Activated CD4-positive, alpha-beta T cell treated with anti-CD3 and anti-CD28 coated beads, Interleukin-2, amount 10 ng/mL, durations not matched to agents 7 days and 5 days (primary cell): ENCODE measurements at regions not wholly inside any gene's neighbourhood (a gene's known extent, or its start where the extent isn't known, plus 50 kb on each side); places are given as distances from the start of the nearest gene placed in this dataset.
"Not testable (repeated sequence)": the region's sequence is repeated elsewhere in the genome, so short reads cannot be mapped to it uniquely, and the experiment has no call there.

Experiments used
- CTCF ChIA-PET: fragments of 350-600 bp; sonication (Branson Sonifier 250); formaldehyde crosslinking; loops from one replicate; lab custom pipeline; 2021; ENCODE audit warnings: antibody characterized with exemption; lab: Charles Lee
- POLR2A ChIA-PET: fragments of 350-600 bp; sonication (Branson Sonifier 250); formaldehyde crosslinking; loops from one replicate; lab custom pipeline; 2021; ENCODE audit warnings: antibody characterized with exemption; lab: Charles Lee
- DNase-seq: peaks from one replicate; pipeline ENCODE4 v3.0.0-alpha.2; 2020
- H3K27ac Mint-ChIP-seq: one replicate; pipeline ENCODE4 v1.8.0; 2021; ENCODE audit warnings: mild to moderate bottlenecking, moderate library complexity, mixed read lengths
- H3K27me3 Mint-ChIP-seq: one replicate; pipeline ENCODE4 v1.8.0; 2021; ENCODE audit warnings: mixed read lengths
- H3K36me3 Mint-ChIP-seq: one replicate; pipeline ENCODE4 v1.8.0; 2021; ENCODE audit warnings: low read depth, mixed read lengths
- H3K4me1 Mint-ChIP-seq: one replicate; pipeline ENCODE4 v1.8.0; 2021; ENCODE audit warnings: mixed read lengths
- H3K4me3 Mint-ChIP-seq: one replicate; pipeline ENCODE4 v1.8.0; 2021; ENCODE audit warnings: mild to moderate bottlenecking, moderate library complexity, mixed read lengths
- H3K9me3 Mint-ChIP-seq: one replicate; pipeline ENCODE4 v1.8.0; 2021; ENCODE audit warnings: mixed read lengths

GRCh38 chr6:37565267-37566110 lies 65.8 kb upstream of the CCDC167 start:
- POLR2A ChIA-PET = no interaction called here
- peaks cover 6% of the 10 kb centered on the region for H3K4me1 Mint-ChIP-seq
- peaks cover 14% of the 10 kb centered on the region for H3K27me3 Mint-ChIP-seq
- H3K9me3 Mint-ChIP-seq = no peaks in the 10 kb centered on the region
- H3K27ac Mint-ChIP-seq = no peak overlapping the region
- no peak for DNase-seq
- no peaks in the 10 kb centered on the region for H3K36me3 Mint-ChIP-seq
- CTCF ChIA-PET = interaction anchor here (0.6 to 2.4 kb wide), 11 partner anchors 8 to 196 kb away, joined by 3 to 9 read pairs (median 4); no protein-coding TSS in a partner anchor
- no peak overlapping the region for H3K4me3 Mint-ChIP-seq

GRCh38 chr6:37562926-37563288 lies 63.2 kb upstream of the CCDC167 start:
- peaks cover 19% of the 10 kb centered on the region for H3K27me3 Mint-ChIP-seq
- CTCF ChIA-PET = interaction anchor here (0.6 to 1.4 kb wide), 5 partner anchors 15 to 135 kb away, joined by 3 to 4 read pairs (median 3); no protein-coding TSS in a partner anchor
- peaks cover 19% of the 10 kb centered on the region for H3K4me1 Mint-ChIP-seq
- H3K36me3 Mint-ChIP-seq, POLR2A ChIA-PET, DNase-seq, H3K27ac Mint-ChIP-seq, H3K9me3 Mint-ChIP-seq, H3K4me3 Mint-ChIP-seq: not testable (repeated sequence)

- Mint-ChIP-seq H3K27ac (no peak overlapping the region), H3K27me3 (peaks cover 19% of the 10 kb centered on the region), H3K36me3 (no peaks in the 10 kb centered on the region), H3K4me1 (peaks cover 15% of the 10 kb centered on the region), H3K4me3 (no peak overlapping the region), H3K9me3 (no peaks in the 10 kb centered on the region)
- CTCF ChIA-PET = interaction anchor here (0.6 kb wide), 1 partner anchor 129 kb away, joined by 4 read pairs; no protein-coding TSS in a partner anchor
- DNase-seq = no peak
- POLR2A ChIA-PET = no interaction called here
These were observed 61.7 kb upstream of the CCDC167 start for GRCh38 chr6:37561361-37561760.

GRCh38 chr6:37560737-37561103 lies 61.0 kb upstream of the CCDC167 start:
- ChIA-PET CTCF (no interaction called here), POLR2A (no interaction called here)
- Mint-ChIP-seq H3K27ac (no peak overlapping the region), H3K27me3 (peaks cover 19% of the 10 kb centered on the region), H3K36me3 (no peaks in the 10 kb centered on the region), H3K4me3 (no peak overlapping the region), H3K4me1 (peaks cover 13% of the 10 kb centered on the region), H3K9me3 (no peaks in the 10 kb centered on the region)
- DNase-seq = no peak

- Mint-ChIP-seq H3K9me3 (no peaks in the 10 kb centered on the region), H3K4me3 (no peak overlapping the region), H3K27me3 (peaks cover 15% of the 10 kb centered on the region), H3K36me3 (no peaks in the 10 kb centered on the region), H3K27ac (no peak overlapping the region), H3K4me1 (peaks cover 13% of the 10 kb centered on the region)
- POLR2A ChIA-PET = no interaction called here
- CTCF ChIA-PET = no interaction called here
- DNase-seq = no peak
These were observed 59.8 kb upstream of the CCDC167 start for GRCh38 chr6:37559501-37559900.

- no peak overlapping the region for H3K4me3 Mint-ChIP-seq
- H3K4me1 Mint-ChIP-seq = peaks cover 18% of the 10 kb centered on the region
- no peak overlapping the region for H3K27ac Mint-ChIP-seq
- POLR2A ChIA-PET = no interaction called here
- no peaks in the 10 kb centered on the region for H3K36me3 Mint-ChIP-seq
- H3K27me3 Mint-ChIP-seq = peaks cover 15% of the 10 kb centered on the region
- CTCF ChIA-PET = no interaction called here
- no peaks in the 10 kb centered on the region for H3K9me3 Mint-ChIP-seq
- no peak for DNase-seq
These were observed 59.4 kb upstream of the CCDC167 start for GRCh38 chr6:37559050-37559449.

DNA sequence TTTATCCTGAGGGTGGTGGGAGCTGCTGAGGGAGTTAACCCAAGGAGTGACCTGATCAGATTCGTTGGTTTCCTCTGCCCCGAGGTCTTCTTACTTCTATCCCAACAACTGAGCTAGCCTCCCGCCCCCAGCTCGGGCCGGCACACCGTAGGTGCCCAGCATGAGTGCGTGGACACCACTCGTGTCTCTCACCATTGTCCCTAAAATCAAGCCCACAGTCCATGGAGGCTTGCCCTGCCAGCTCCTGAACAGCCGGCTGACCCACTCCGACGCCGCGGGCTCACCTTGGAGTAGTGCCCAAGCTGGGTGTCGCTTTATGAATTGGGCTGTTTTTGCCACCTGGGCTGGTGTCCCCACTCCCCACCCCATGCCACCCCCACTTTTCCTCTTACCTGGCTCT lies 59.0 kb upstream of the CCDC167 start:
- H3K36me3 Mint-ChIP-seq = no peaks in the 10 kb centered on the region
- H3K27me3 Mint-ChIP-seq = peaks cover 15% of the 10 kb centered on the region
- no peak for DNase-seq
- no peak overlapping the region for H3K27ac Mint-ChIP-seq
- POLR2A ChIA-PET = no interaction called here
- CTCF ChIA-PET = interaction anchor here (1.4 to 1.6 kb wide), 2 partner anchors 11 to 133 kb away, joined by 3 read pairs; no protein-coding TSS in a partner anchor
- H3K4me1 Mint-ChIP-seq = peaks cover 21% of the 10 kb centered on the region
- H3K9me3 Mint-ChIP-seq = no peaks in the 10 kb centered on the region
- no peak overlapping the region for H3K4me3 Mint-ChIP-seq

DNA sequence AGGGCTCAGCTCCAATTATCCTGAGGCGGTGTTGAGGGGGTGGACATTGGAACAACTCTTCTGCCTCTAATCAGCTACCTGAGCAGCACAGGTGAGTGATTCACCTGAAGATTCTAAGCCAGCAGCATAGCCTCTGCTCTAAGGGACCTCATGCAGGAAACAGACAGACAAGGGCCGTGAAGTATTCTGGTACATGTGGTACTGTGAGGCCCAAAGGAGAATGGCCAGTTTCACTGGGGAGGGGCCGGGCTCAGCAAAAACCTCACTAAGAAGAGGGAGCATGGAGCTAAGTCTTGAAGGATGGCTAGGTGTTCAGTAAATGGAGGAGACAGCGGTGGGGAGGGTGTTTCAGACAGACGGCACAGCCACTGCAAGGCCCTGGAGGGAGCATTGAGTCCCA lies 58.5 kb upstream of the CCDC167 start:
- no peaks in the 10 kb centered on the region for H3K36me3 Mint-ChIP-seq
- H3K27ac Mint-ChIP-seq = no peak overlapping the region
- peaks cover 26% of the 10 kb centered on the region for H3K4me1 Mint-ChIP-seq
- H3K9me3 Mint-ChIP-seq = no peaks in the 10 kb centered on the region
- ChIA-PET POLR2A (interaction anchor here (0.6 kb wide), 1 partner anchor 120 kb away, joined by 3 read pairs; no protein-coding TSS in a partner anchor), CTCF (interaction anchor here (1.2 to 1.6 kb wide), 3 partner anchors 8 to 133 kb away, joined by 3 to 4 read pairs (median 3); no protein-coding TSS in a partner anchor)
- H3K27me3 Mint-ChIP-seq = peaks cover 11% of the 10 kb centered on the region
- H3K4me3 Mint-ChIP-seq = no peak overlapping the region
- no peak for DNase-seq

- H3K27ac Mint-ChIP-seq = no peak overlapping the region
- no peaks in the 10 kb centered on the region for H3K9me3 Mint-ChIP-seq
- no peaks in the 10 kb centered on the region for H3K36me3 Mint-ChIP-seq
- no peak for DNase-seq
- peaks cover 11% of the 10 kb centered on the region for H3K27me3 Mint-ChIP-seq
- peaks cover 27% of the 10 kb centered on the region for H3K4me1 Mint-ChIP-seq
- CTCF ChIA-PET = interaction anchor here (1.2 to 1.6 kb wide), 3 partner anchors 8 to 134 kb away, joined by 3 to 4 read pairs (median 3); no protein-coding TSS in a partner anchor
- no peak overlapping the region for H3K4me3 Mint-ChIP-seq
- POLR2A ChIA-PET = interaction anchor here (0.6 kb wide), 1 partner anchor 119 kb away, joined by 3 read pairs; no protein-coding TSS in a partner anchor
These were observed 58.0 kb upstream of the CCDC167 start for GRCh38 chr6:37557645-37558114.

DNA sequence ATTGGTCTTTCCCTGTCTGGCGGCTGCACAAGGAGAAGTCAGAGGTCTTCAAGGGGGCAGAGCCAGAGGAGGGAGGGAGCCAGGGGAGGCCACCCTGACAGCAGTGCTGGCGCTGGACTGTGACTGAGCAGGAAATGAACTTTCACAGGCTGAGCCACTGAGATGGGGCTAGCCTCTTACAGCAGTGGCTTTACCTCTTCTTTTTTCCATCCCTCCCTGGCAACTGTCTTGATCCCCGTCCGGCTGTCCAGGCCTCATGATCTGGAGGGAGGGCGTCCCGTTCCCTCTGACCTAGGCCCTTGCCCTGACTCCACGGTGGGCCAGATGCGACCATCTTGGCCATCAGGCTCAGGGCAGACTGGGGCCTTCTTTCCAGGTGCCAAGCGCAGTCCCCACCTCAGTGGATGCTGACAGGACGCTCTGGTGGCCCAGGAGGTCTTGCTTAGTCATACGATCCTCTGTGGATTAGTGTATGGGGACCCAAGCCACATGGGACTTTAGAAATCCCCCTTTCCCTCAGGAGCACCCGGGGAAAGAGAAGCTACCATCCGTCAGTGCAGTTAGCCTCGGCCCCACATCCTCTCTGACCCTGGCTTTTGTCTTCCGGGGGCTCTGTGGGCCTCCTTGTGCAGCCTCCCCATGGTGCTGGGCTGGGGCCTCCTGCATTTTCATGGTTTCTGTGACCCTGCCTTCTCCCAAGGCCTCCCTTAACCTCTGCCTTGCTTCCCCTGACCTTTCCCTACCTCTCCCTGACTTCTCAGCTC lies 57.4 kb upstream of the CCDC167 start:
- CTCF ChIA-PET = interaction anchor here (0.6 to 2.1 kb wide), 6 partner anchors 9 to 569 kb away, joined by 3 to 9 read pairs (median 4); no protein-coding TSS in a partner anchor
- no peaks in the 10 kb centered on the region for H3K9me3 Mint-ChIP-seq
- peaks cover 27% of the 10 kb centered on the region for H3K4me1 Mint-ChIP-seq

GRCh38 chr6:37555040-37555781 lies 55.5 kb upstream of the CCDC167 start:
- H3K4me3 Mint-ChIP-seq = no peak overlapping the region
- no peak for DNase-seq
- H3K4me1 Mint-ChIP-seq = peaks cover 29% of the 10 kb centered on the region
- ChIA-PET POLR2A (no interaction called here), CTCF (interaction anchor here (1.1 to 2.1 kb wide), 3 partner anchors 11 to 67 kb away, joined by 3 to 9 read pairs (median 4); no protein-coding TSS in a partner anchor)
- no peak overlapping the region for H3K27ac Mint-ChIP-seq
- no peaks in the 10 kb centered on the region for H3K9me3 Mint-ChIP-seq
- no peaks in the 10 kb centered on the region for H3K36me3 Mint-ChIP-seq
- peaks cover 8% of the 10 kb centered on the region for H3K27me3 Mint-ChIP-seq

More for the DNA sequence above, 57.4 kb upstream of the CCDC167 start:
- POLR2A ChIA-PET = no interaction called here
- no peak for DNase-seq
- H3K27me3 Mint-ChIP-seq = peaks cover 11% of the 10 kb centered on the region
- H3K4me3 Mint-ChIP-seq = no peak overlapping the region
- H3K36me3 Mint-ChIP-seq = no peaks in the 10 kb centered on the region
- H3K27ac Mint-ChIP-seq = no peak overlapping the region

DNA sequence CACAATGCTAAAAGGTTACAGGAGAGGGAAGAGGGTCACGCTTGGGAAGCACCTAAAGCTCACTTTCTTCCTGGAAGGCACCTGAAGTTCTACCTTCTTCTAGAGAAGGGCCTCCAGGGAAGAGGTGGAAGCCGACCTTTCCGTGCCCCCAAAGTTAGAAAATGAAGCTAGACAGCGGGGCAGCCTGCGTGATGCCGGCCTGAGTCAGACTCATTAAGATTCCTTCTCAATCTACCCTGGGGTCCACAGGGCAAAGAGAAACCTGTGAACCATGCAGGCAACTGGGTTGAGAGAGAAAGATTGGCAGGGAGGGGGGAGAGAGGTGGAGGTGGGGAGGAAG lies 54.8 kb upstream of the CCDC167 start:
- Mint-ChIP-seq H3K36me3 (no peaks in the 10 kb centered on the region), H3K9me3 (no peaks in the 10 kb centered on the region), H3K4me1 (peaks cover 23% of the 10 kb centered on the region), H3K4me3 (no peak overlapping the region), H3K27me3 (peaks cover 4% of the 10 kb centered on the region), H3K27ac (no peak overlapping the region)
- ChIA-PET CTCF (no interaction called here), POLR2A (no interaction called here)
- DNase-seq = no peak
